ENCODE measurements at regions not wholly inside any gene's neighbourhood (a gene's known extent, or its start where the extent isn't known, plus 50 kb on each side); places are given as distances from the start of the nearest gene placed in this dataset.
"Not testable (repeated sequence)": the region's sequence is repeated elsewhere in the genome, so short reads cannot be mapped to it uniquely, and the experiment has no call there.

- no peak for DNase-seq
Measured at GRCh38 chr17:20944014-20944865, 98.6 kb downstream of the USP22 start.

DNA sequence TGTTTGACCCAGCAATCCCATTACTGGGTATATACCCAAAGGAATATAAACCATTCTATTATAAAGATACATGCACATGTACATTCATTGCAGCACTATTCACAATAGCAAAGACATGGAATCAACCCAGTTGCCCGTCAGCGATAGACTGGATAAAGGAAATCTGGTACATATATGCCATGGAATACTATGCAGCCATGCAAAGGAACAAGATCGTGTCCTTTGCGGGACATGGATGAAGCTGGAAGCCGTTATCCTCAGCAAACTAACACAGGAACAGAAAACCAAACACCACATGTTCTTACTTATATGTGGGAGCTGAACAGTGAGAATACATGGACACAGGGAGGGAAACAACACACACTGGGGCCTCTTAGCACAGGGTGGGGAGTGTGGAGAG is 95.1 kb downstream of the USP22 start:
- DNase-seq = not testable (repeated sequence)

DNA sequence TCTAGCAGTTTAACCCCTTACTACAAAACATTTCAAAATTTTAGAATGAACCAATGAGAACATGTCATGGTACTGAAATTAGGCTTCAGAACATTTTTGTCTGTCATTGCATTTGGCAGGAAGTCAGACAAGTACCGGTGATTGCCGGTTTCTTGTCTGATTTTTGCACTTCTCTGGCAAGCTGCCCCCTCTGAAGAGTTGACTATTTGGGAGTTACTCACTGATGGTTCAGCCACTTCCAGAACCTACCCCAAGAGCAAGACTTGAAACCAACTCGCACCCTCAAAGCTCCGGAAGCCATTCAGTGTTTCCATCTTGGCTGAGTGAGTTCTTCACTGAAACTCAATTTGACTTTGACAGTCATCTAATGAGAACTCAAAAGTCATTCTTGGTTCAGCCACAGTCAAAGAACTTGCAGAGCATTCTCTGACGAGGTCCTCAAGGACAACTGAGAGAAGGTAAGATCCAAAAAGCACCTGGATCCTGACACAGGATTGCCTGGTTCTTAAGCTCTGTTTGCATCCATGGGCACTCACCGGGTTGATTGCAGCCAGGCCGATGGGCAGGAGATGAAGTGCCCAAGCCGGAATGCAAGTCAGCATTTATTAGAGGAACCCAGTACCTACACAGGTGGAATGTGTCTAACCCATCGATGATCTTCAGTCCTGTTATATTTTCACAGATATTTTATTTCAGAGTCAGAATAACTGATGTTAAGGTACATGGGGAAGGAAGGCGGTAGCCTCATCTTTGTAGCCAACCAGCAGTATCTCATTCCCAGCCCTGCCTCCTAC is 93.6 kb downstream of the USP22 start:
- DNase-seq = no peak
